BJ (cell line): ENCODE measurements at regions not wholly inside any gene's neighbourhood (a gene's known extent, or its start where the extent isn't known, plus 50 kb on each side); places are given as distances from the start of the nearest gene placed in this dataset.
A peak's percentile ranks its signal among the peaks of the same experiment; 100 is the strongest.

Experiments used
- CTCF ChIA-PET: fragments of 350-600 bp; formaldehyde crosslinking; extraction: SDS; loops from one replicate; lab custom pipeline; 2021; ENCODE audit warnings: antibody characterized with exemption, inconsistent platforms; lab: Yijun Ruan, JAX
- POLR2A ChIA-PET: fragments of 300-600 bp; sonication (Branson Sonifier 250); formaldehyde crosslinking; extraction: SDS; loops from one replicate; lab custom pipeline; 2021; ENCODE audit warnings: antibody characterized with exemption; lab: Charles Lee
- DNase-seq: peaks from one replicate; pipeline ENCODE4 v3.0.0-alpha.2; 2011; ENCODE audit warnings: low read depth
- H3K27me3 ChIP-seq: 2 replicates; pipeline ENCODE4 v1.6.0; 2011; ENCODE audit warnings: low read length; ENCODE audit not compliant: control insufficient read depth, insufficient read depth
- H3K36me3 ChIP-seq: 2 replicates; pipeline ENCODE4 v1.5.1; 2011; ENCODE audit warnings: low read length; ENCODE audit not compliant: control insufficient read depth, insufficient read depth
- H3K4me3 ChIP-seq: 2 replicates; pipeline ENCODE4 v1.5.1; 2011; ENCODE audit warnings: low read depth, mild to moderate bottlenecking, control low read depth, low read length
- TF ChIP-seq, protein P1 (sequence below): IDR thresholded peaks from 2 replicates; pipeline ENCODE4 v1.5.1; 2011; ENCODE audit warnings: low read depth, mild to moderate bottlenecking, control low read depth, inconsistent platforms, low read length, moderate library complexity; ENCODE audit not compliant: insufficient read depth

GRCh38 chr7:3198316-3198715 is 102.7 kb upstream of the SDK1 start:
- Histone ChIP-seq H3K36me3 (no peaks in the 10 kb centered on the region), H3K27me3 (no peaks in the 10 kb centered on the region), H3K4me3 (no peak overlapping the region)
- ChIA-PET CTCF (no interaction called here), POLR2A (no interaction called here)
- DNase-seq, result no peak
- TF ChIP-seq, protein P1, sequence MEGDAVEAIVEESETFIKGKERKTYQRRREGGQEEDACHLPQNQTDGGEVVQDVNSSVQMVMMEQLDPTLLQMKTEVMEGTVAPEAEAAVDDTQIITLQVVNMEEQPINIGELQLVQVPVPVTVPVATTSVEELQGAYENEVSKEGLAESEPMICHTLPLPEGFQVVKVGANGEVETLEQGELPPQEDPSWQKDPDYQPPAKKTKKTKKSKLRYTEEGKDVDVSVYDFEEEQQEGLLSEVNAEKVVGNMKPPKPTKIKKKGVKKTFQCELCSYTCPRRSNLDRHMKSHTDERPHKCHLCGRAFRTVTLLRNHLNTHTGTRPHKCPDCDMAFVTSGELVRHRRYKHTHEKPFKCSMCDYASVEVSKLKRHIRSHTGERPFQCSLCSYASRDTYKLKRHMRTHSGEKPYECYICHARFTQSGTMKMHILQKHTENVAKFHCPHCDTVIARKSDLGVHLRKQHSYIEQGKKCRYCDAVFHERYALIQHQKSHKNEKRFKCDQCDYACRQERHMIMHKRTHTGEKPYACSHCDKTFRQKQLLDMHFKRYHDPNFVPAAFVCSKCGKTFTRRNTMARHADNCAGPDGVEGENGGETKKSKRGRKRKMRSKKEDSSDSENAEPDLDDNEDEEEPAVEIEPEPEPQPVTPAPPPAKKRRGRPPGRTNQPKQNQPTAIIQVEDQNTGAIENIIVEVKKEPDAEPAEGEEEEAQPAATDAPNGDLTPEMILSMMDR, result no peak

GRCh38 chr7:3200504-3200903 is 100.5 kb upstream of the SDK1 start:
- POLR2A ChIA-PET, result no interaction called here
- no peaks in the 10 kb centered on the region for H3K27me3 ChIP-seq
- H3K36me3 ChIP-seq, result no peaks in the 10 kb centered on the region
- no peak overlapping the region for H3K4me3 ChIP-seq
- CTCF ChIA-PET, result interaction anchor here (0.6 kb wide), 1 partner anchor 66 kb away, joined by 3 read pairs; no protein-coding TSS in a partner anchor
- TF ChIP-seq, protein P1, result peak; percentile 9; the same call in 1 of the 2 replicates
- DNase-seq, result no peak

GRCh38 chr7:3201306-3201705 is 99.7 kb upstream of the SDK1 start:
- ChIA-PET CTCF (no interaction called here), POLR2A (no interaction called here)
- TF ChIP-seq, protein P1, result no peak
- no peak for DNase-seq
- H3K27me3 ChIP-seq, result no peaks in the 10 kb centered on the region
- no peaks in the 10 kb centered on the region for H3K36me3 ChIP-seq
- no peak overlapping the region for H3K4me3 ChIP-seq

DNA sequence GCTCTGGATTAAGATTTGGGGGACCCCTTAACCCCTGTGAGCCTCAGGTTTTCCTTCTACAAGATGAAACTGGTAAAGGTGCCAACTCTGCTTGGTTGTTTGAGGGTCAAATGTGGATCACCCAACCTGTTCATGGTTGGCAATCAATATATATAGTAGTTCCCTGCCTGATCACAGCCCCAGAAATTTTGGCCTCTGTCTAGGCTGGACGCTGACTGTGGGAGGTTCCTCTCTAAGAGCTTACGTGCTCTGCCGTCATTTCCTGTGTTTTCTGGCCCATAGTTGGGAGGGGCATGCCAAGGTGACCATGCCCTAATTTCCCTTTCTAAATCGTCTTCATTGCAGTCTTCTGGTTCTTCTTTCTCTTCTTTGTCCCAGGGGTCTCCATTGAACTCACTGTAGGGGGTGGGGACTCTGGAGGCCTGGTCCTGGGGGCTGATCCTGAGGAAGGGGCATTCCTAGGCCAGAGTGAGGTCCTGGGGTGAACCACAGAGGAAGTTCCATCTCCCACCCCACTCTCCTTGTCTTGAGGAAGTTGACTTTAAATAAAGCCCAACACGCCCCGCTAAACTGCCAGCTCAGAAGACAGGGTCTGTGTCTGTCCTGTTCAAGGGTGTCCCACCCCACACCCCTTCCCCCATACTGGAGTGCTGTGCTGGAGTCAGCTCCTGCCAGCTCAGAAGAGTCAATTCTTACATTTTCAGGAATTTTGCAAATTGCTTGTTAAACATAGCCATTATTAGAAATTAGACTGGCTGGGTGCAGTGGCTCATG is 98.9 kb upstream of the SDK1 start:
- TF ChIP-seq, protein P1, result no peak
- no peaks in the 10 kb centered on the region for H3K27me3 ChIP-seq
- no peak overlapping the region for H3K4me3 ChIP-seq
- no peaks in the 10 kb centered on the region for H3K36me3 ChIP-seq
- CTCF ChIA-PET, result no interaction called here
- DNase-seq, result no peak
- POLR2A ChIA-PET, result no interaction called here

- POLR2A ChIA-PET, result no interaction called here
Measured at GRCh38 chr7:3204526-3204925, 96.5 kb upstream of the SDK1 start.

More at GRCh38 chr7:3204526-3204925, 96.5 kb upstream of the SDK1 start:
- TF ChIP-seq, protein P1, result no peak
- no peaks in the 10 kb centered on the region for H3K36me3 ChIP-seq
- CTCF ChIA-PET, result no interaction called here
- H3K4me3 ChIP-seq, result no peak overlapping the region
- no peaks in the 10 kb centered on the region for H3K27me3 ChIP-seq
- no peak for DNase-seq
